Osteocyte (in vitro differentiated cells): ENCODE measurements at regions not wholly inside any gene's neighbourhood (a gene's known extent, or its start where the extent isn't known, plus 50 kb on each side); places are given as distances from the start of the nearest gene placed in this dataset.

Experiments
- DNase-seq: peaks from one replicate; pipeline ENCODE4 v3.0.0; 2021; ENCODE audit warnings: mixed read lengths; ENCODE audit not compliant: unreplicated experiment; ENCODE audit errors: extremely low spot score
- H3K27ac Mint-ChIP-seq: one replicate; pipeline ENCODE4 v1.8.0; 2021; ENCODE audit warnings: mild to moderate bottlenecking, mixed read lengths; ENCODE audit not compliant: unreplicated experiment
- H3K27me3 Mint-ChIP-seq: one replicate; pipeline ENCODE4 v1.8.0; 2021; ENCODE audit warnings: mixed read lengths; ENCODE audit not compliant: unreplicated experiment
- H3K36me3 Mint-ChIP-seq: one replicate; pipeline ENCODE4 v1.8.0; 2021; ENCODE audit warnings: mixed read lengths; ENCODE audit not compliant: unreplicated experiment
- H3K4me1 Mint-ChIP-seq: one replicate; pipeline ENCODE4 v1.8.0; 2021; ENCODE audit warnings: mixed read lengths; ENCODE audit not compliant: unreplicated experiment
- H3K4me3 Mint-ChIP-seq: one replicate; pipeline ENCODE4 v1.8.0; 2021; ENCODE audit warnings: mild to moderate bottlenecking, moderate library complexity, mixed read lengths; ENCODE audit not compliant: unreplicated experiment
- H3K9me3 Mint-ChIP-seq: one replicate; pipeline ENCODE4 v1.8.0; 2021; ENCODE audit warnings: mixed read lengths; ENCODE audit not compliant: unreplicated experiment
- TF ChIP-seq, protein P1 (sequence below): fragments of 200-600 bp; sonication (generic); IDR thresholded peaks from 2 replicates; pipeline ENCODE4 v1.5.0; 2021; ENCODE audit warnings: antibody characterized with exemption, mild to moderate bottlenecking, moderate library complexity

GRCh38 chr13:70529652-70530051, 421.4 kb upstream of the KLHL1 start:
- Mint-ChIP-seq H3K27me3 (no peaks in the 10 kb centered on the region), H3K9me3 (no peaks in the 10 kb centered on the region), H3K4me1 (peaks cover 7% of the 10 kb centered on the region), H3K27ac (no peak overlapping the region), H3K36me3 (no peaks in the 10 kb centered on the region), H3K4me3 (no peak overlapping the region)
- TF ChIP-seq, protein P1, sequence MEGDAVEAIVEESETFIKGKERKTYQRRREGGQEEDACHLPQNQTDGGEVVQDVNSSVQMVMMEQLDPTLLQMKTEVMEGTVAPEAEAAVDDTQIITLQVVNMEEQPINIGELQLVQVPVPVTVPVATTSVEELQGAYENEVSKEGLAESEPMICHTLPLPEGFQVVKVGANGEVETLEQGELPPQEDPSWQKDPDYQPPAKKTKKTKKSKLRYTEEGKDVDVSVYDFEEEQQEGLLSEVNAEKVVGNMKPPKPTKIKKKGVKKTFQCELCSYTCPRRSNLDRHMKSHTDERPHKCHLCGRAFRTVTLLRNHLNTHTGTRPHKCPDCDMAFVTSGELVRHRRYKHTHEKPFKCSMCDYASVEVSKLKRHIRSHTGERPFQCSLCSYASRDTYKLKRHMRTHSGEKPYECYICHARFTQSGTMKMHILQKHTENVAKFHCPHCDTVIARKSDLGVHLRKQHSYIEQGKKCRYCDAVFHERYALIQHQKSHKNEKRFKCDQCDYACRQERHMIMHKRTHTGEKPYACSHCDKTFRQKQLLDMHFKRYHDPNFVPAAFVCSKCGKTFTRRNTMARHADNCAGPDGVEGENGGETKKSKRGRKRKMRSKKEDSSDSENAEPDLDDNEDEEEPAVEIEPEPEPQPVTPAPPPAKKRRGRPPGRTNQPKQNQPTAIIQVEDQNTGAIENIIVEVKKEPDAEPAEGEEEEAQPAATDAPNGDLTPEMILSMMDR, result no peak
- DNase-seq, result no peak

DNA sequence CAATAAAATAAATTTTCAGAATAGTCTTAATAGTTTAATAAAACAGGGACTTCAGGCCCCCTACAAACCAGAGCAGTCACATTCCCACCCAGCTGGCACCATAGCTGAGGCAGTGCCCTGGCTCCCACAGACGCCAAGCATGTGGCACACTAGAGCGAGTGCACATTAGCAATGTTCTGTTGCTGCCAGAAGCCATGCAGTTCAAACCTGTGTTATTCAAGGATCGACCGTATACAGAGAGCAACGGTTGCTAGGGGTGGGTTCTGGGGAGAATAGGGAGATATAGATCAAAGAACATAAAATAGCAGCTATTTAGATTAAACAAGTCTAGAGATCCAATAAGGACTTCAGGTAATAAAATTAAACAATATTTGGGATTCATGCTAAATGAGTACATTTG, 419.3 kb upstream of the KLHL1 start:
- DNase-seq, result no peak
- H3K27me3 Mint-ChIP-seq, result no peaks in the 10 kb centered on the region
- peaks cover 14% of the 10 kb centered on the region for H3K4me1 Mint-ChIP-seq
- no peaks in the 10 kb centered on the region for H3K9me3 Mint-ChIP-seq
- TF ChIP-seq, protein P1, result no peak
- no peak overlapping the region for H3K4me3 Mint-ChIP-seq
- H3K27ac Mint-ChIP-seq, result no peak overlapping the region
- no peaks in the 10 kb centered on the region for H3K36me3 Mint-ChIP-seq

- DNase-seq, result no peak
- no peak overlapping the region for H3K27ac Mint-ChIP-seq
- H3K4me1 Mint-ChIP-seq, result peaks cover 14% of the 10 kb centered on the region
- H3K4me3 Mint-ChIP-seq, result no peak overlapping the region
- TF ChIP-seq, protein P1, result no peak
- no peaks in the 10 kb centered on the region for H3K27me3 Mint-ChIP-seq
- no peaks in the 10 kb centered on the region for H3K36me3 Mint-ChIP-seq
- H3K9me3 Mint-ChIP-seq, result no peaks in the 10 kb centered on the region
These were observed 415.4 kb upstream of the KLHL1 start for GRCh38 chr13:70523622-70524021.

GRCh38 chr13:70520275-70521036, 412.2 kb upstream of the KLHL1 start:
- H3K9me3 Mint-ChIP-seq, result no peaks in the 10 kb centered on the region
- peaks cover 14% of the 10 kb centered on the region for H3K4me1 Mint-ChIP-seq
- no peak for DNase-seq
- H3K27me3 Mint-ChIP-seq, result no peaks in the 10 kb centered on the region
- TF ChIP-seq, protein P1, result no peak
- H3K36me3 Mint-ChIP-seq, result no peaks in the 10 kb centered on the region
- H3K27ac Mint-ChIP-seq, result no peak overlapping the region
- no peak overlapping the region for H3K4me3 Mint-ChIP-seq

DNA sequence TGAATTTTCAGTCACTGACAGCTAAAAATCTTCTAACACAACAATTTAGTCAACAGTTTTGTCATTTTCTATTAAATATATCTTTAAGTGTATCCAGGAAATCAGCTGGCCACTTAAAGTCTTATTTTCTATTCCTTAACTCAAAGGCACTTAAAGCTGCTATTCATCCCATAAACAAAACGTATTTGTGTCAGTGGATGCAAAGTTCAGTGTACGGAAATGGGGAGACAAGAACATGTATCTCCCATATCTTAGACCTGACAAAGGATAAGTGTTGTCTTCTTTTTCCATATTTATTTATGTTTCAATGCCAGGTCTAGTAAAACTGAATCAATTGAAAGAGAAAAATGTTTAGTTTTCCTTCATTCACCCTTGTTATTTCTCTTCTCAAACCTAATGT, 409.8 kb upstream of the KLHL1 start:
- TF ChIP-seq, protein P1, result no peak
- H3K27me3 Mint-ChIP-seq, result no peaks in the 10 kb centered on the region
- no peak for DNase-seq
- no peak overlapping the region for H3K4me3 Mint-ChIP-seq
- peaks cover 8% of the 10 kb centered on the region for H3K4me1 Mint-ChIP-seq
- H3K27ac Mint-ChIP-seq, result no peak overlapping the region
- no peaks in the 10 kb centered on the region for H3K9me3 Mint-ChIP-seq
- no peaks in the 10 kb centered on the region for H3K36me3 Mint-ChIP-seq
